HG02588 (cell line): ENCODE measurements at regions not wholly inside any gene's neighbourhood (a gene's known extent, or its start where the extent isn't known, plus 50 kb on each side); places are given as distances from the start of the nearest gene placed in this dataset.
"Not testable (repeated sequence)": the region's sequence is repeated elsewhere in the genome, so short reads cannot be mapped to it uniquely, and the experiment has no call there.

ENCODE experiments used
- ATAC-seq: cut with Tn5 transposase; IDR thresholded peaks from one replicate; pipeline ENCODE4 v1.9.1; 2021; ENCODE audit warnings: mild to moderate bottlenecking, moderate library complexity; ENCODE audit not compliant: unreplicated experiment

GRCh38 chr5:29150840-29151239, 2042.6 kb upstream of the CDH6 start:
- no peak for ATAC-seq

- no peak for ATAC-seq
These were observed 2044.9 kb upstream of the CDH6 start for GRCh38 chr5:29148581-29148980.

- ATAC-seq = no peak
These were observed 2045.4 kb upstream of the CDH6 start for GRCh38 chr5:29148073-29148472.

GRCh38 chr5:29143266-29143665, 2050.2 kb upstream of the CDH6 start:
- no peak for ATAC-seq

GRCh38 chr5:29134418-29134817, 2059.1 kb upstream of the CDH6 start:
- no peak for ATAC-seq

- ATAC-seq = no peak
These were observed 2062.2 kb upstream of the CDH6 start for GRCh38 chr5:29131285-29131684.

GRCh38 chr5:29130786-29131185, 2062.7 kb upstream of the CDH6 start:
- ATAC-seq = no peak

GRCh38 chr5:29127524-29128156, 2065.8 kb upstream of the CDH6 start:
- not testable (repeated sequence) for ATAC-seq

GRCh38 chr5:29126462-29126861, 2067.0 kb upstream of the CDH6 start:
- not testable (repeated sequence) for ATAC-seq

GRCh38 chr5:29122306-29122705, 2071.2 kb upstream of the CDH6 start:
- ATAC-seq = no peak

- ATAC-seq = no peak
These were observed 2076.0 kb upstream of the CDH9 start for GRCh38 chr5:29114331-29114768.

GRCh38 chr5:29113516-29113915, 2075.1 kb upstream of the CDH9 start:
- no peak for ATAC-seq

- ATAC-seq = no peak
These were observed 2061.2 kb upstream of the CDH9 start for GRCh38 chr5:29099585-29099984.

- ATAC-seq = no peak
These were observed 2051.3 kb upstream of the CDH9 start for GRCh38 chr5:29089591-29090130.

GRCh38 chr5:29085142-29085541, 2046.8 kb upstream of the CDH9 start:
- no peak for ATAC-seq

- no peak for ATAC-seq
These were observed 2041.4 kb upstream of the CDH9 start for GRCh38 chr5:29079771-29080170.

GRCh38 chr5:29077451-29077850, 2039.1 kb upstream of the CDH9 start:
- no peak for ATAC-seq

GRCh38 chr5:29069104-29069402, 2030.7 kb upstream of the CDH9 start:
- ATAC-seq = no peak

- no peak for ATAC-seq
These were observed 2023.0 kb upstream of the CDH9 start for GRCh38 chr5:29061381-29061780.

GRCh38 chr5:29054694-29055093, 2016.3 kb upstream of the CDH9 start:
- ATAC-seq = no peak

GRCh38 chr5:29054282-29054681, 2015.9 kb upstream of the CDH9 start:
- no peak for ATAC-seq

GRCh38 chr5:29051509-29051908, 2013.1 kb upstream of the CDH9 start:
- ATAC-seq = no peak

- no peak for ATAC-seq
These were observed 2003.8 kb upstream of the CDH9 start for GRCh38 chr5:29042152-29042551.
